Spleen (tissue), 11 donors: ENCODE measurements at regions not wholly inside any gene's neighbourhood (a gene's known extent, or its start where the extent isn't known, plus 50 kb on each side); places are given as distances from the start of the nearest gene placed in this dataset.

Source experiments
- DNase-seq: peaks from one replicate; pipeline ENCODE4 v3.0.0-alpha.2; 2020
- H3K27ac ChIP-seq, 8 donors: fragments of 200-600 bp; sonication (generic) in 7 of 8; 1 replicate in 4 of 8; 2 replicates in 4 of 8; pipeline versions ENCODE4 v1.5.0 to v1.8.0; 2016 to 2021; ENCODE audit warnings: inconsistent platforms in 4 of 8, mild to moderate bottlenecking in 4 of 8, moderate library complexity in 1 of 8
- H3K27me3 ChIP-seq, 7 donors: fragments of 200-600 bp; sonication (generic) in 6 of 7; replicated peaks in 1 of 7; 1 replicate in 4 of 7; 2 replicates in 3 of 7; pipeline versions ENCODE4 v1.5.0 to v1.8.0; 2016 to 2021; ENCODE audit warnings: inconsistent platforms in 3 of 7, mild to moderate bottlenecking in 1 of 7
- H3K36me3 ChIP-seq, 6 donors: fragments of 200-600 bp; sonication (generic) in 5 of 6; 1 replicate in 4 of 6; 2 replicates in 2 of 6; pipeline versions ENCODE4 v1.5.0 to v1.8.0; 2016 to 2021; ENCODE audit warnings: inconsistent platforms in 2 of 6
- H3K4me1 ChIP-seq, 6 donors: fragments of 200-600 bp; sonication (generic) in 5 of 6; 1 replicate in 3 of 6; 2 replicates in 3 of 6; pipeline versions ENCODE4 v1.5.0 to v1.8.0; 2016 to 2021; ENCODE audit warnings: inconsistent platforms in 3 of 6
- H3K4me3 ChIP-seq, 8 donors: fragments of 200-600 bp; sonication (generic) in 7 of 8; 1 replicate in 4 of 8; 2 replicates in 4 of 8; pipeline versions ENCODE4 v1.5.0 to v1.8.0; 2016 to 2021; ENCODE audit warnings: inconsistent platforms in 4 of 8, mild to moderate bottlenecking in 4 of 8, moderate library complexity in 2 of 8
- H3K9me3 ChIP-seq, 8 donors: fragments of 200-600 bp; sonication (generic) in 7 of 8; 1 replicate in 4 of 8; 2 replicates in 4 of 8; pipeline versions ENCODE4 v1.5.0 to v1.8.0; 2016 to 2021; ENCODE audit warnings: inconsistent platforms in 4 of 8
- POLR2A ChIP-seq, 3 donors: fragments of 450-650 bp; IDR thresholded peaks; one replicate each; pipeline ENCODE4 v1.5.1; 2017; ENCODE audit warnings: antibody characterized with exemption in 3 of 3, mild to moderate bottlenecking in 1 of 3
- POLR2AphosphoS5 ChIP-seq, 3 donors: sonication (generic); formaldehyde crosslinking; IDR thresholded peaks; one replicate each; pipeline ENCODE4 v1.5.1; 2017; ENCODE audit warnings: antibody characterized with exemption in 3 of 3
- WGBS, 5 donors: extraction: QIAGEN DNeasy Blood & Tissue Kit in 3 of 5; methylation state at CpG; one replicate each; pipeline versions ENCODE4 v1.1.5 to v1.1.7; 2013 to 2018; 5-methylcytosine and 5-hydroxymethylcytosine counted together
- intact Hi-C: fragments of 100-400 bp; cut with DNase I; formaldehyde crosslinking; loops from one replicate; pipeline ENCODE4 v1.15.0; 2023; ENCODE audit warnings: low total_unique reads
- TF ChIP-seq, protein P1 (sequence below), 11 experiments: fragments of 200-600 bp in 7 of 11; fragments of 450-650 bp in 4 of 11; sonication (generic) in 4 of 11; IDR thresholded peaks in 8 of 11; conservative IDR thresholded peaks in 3 of 11; 1 replicate in 7 of 11; 2 replicates in 4 of 11; pipeline versions ENCODE4 v1.4.0 to v1.8.0; 2016 to 2021; ENCODE audit warnings: antibody characterized with exemption in 11 of 11, inconsistent platforms in 4 of 11, mild to moderate bottlenecking in 1 of 11
- donor health status: healthy with polysubstance abuse.
- donor health status: DM: no; HTN: no; CAD: no; lungs with moderate emphysema.
- donor health status: DM: no; HTN: no; CAD: no.
- donor health status: Bipolar disorder and iron deficiency.
- donor health status: healthy.
- donor health status: DM: no; HTN: no; CAD: no.
- donor health status: DM: yes; HTN: yes; CAD: no.

GRCh38 chr2:66366619-66367018 is 68.3 kb upstream of the MEIS1 start:
- H3K4me1 ChIP-seq = no peaks in the 10 kb centered on the region
- intact Hi-C loops = no loop called here
- no peak overlapping the region for H3K27ac ChIP-seq
- H3K36me3 ChIP-seq = no peaks in the 10 kb centered on the region
- no peaks in the 10 kb centered on the region for H3K9me3 ChIP-seq
- no peaks in the 10 kb centered on the region for H3K27me3 ChIP-seq
- no peak for DNase-seq
- no peak overlapping the region for H3K4me3 ChIP-seq
- TF ChIP-seq POLR2A (IDR thresholded peaks at IDR 0.05) = no peak
- TF ChIP-seq, protein P1, sequence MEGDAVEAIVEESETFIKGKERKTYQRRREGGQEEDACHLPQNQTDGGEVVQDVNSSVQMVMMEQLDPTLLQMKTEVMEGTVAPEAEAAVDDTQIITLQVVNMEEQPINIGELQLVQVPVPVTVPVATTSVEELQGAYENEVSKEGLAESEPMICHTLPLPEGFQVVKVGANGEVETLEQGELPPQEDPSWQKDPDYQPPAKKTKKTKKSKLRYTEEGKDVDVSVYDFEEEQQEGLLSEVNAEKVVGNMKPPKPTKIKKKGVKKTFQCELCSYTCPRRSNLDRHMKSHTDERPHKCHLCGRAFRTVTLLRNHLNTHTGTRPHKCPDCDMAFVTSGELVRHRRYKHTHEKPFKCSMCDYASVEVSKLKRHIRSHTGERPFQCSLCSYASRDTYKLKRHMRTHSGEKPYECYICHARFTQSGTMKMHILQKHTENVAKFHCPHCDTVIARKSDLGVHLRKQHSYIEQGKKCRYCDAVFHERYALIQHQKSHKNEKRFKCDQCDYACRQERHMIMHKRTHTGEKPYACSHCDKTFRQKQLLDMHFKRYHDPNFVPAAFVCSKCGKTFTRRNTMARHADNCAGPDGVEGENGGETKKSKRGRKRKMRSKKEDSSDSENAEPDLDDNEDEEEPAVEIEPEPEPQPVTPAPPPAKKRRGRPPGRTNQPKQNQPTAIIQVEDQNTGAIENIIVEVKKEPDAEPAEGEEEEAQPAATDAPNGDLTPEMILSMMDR (IDR thresholded peaks at IDR 0.05 in 8 of 11, conservative IDR thresholded peaks at IDR 0.05 in 3 of 11) = no peak
- TF ChIP-seq POLR2AphosphoS5 (IDR thresholded peaks at IDR 0.05) = no peak
- WGBS, 5 donors = 68 to 84% (median 70%) methylated on average over 2 of the region's 2 CpGs

DNA sequence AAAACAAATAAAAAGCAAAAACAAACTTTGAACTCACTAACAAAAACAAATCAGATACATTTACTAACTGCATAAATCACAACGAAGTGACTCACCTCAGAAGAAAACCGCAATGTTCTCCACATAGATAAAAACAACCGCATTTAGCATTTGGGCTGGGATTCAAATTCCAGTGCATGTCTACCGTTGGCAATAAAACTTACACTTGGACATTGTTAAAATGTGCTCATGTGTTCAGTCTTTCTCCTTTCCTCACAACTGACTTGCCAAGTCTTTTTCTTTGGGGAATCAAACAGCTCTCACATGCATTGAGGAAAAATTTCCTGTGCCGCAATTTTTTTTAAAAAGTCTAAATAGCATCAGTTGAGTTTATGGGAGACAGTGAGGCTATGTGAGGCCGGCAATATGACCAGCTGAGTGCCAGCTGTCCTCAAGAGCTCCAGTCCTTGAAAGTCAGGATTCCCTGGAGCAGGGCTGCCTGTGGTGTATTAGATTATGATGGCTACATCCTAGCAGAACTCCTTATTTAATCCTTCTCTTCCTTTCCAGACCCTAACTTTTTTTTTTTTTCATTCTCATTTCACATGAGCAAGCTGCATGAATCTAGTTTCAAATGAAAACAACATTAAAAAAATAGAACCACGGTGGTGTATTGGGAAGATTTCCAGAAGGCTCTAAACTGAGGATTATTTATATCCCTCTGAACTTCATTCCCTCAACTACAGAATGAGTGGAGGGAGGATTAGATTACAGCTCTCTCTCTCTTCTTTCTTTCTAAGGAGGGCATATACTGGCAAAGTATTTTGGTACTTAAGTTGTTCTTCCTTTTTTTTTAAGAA is 70.2 kb upstream of the MEIS1 start:
- no peak for DNase-seq
- H3K4me3 ChIP-seq = no peak overlapping the region
- no peak overlapping the region for H3K27ac ChIP-seq
- H3K4me1 ChIP-seq = no peaks in the 10 kb centered on the region
- TF ChIP-seq POLR2AphosphoS5 (IDR thresholded peaks at IDR 0.05) = no peak
- TF ChIP-seq, protein P1 (IDR thresholded peaks at IDR 0.05 in 8 of 11, conservative IDR thresholded peaks at IDR 0.05 in 3 of 11) = no peak
- no peak for TF ChIP-seq POLR2A (IDR thresholded peaks at IDR 0.05)
- H3K9me3 ChIP-seq = no peaks in the 10 kb centered on the region
- intact Hi-C loops = no loop called here
- H3K27me3 ChIP-seq = no peaks in the 10 kb centered on the region
- 66 to 76% (median 74%) methylated on average over 7 of the region's 7 CpGs for WGBS, 5 donors
- no peaks in the 10 kb centered on the region for H3K36me3 ChIP-seq

DNA sequence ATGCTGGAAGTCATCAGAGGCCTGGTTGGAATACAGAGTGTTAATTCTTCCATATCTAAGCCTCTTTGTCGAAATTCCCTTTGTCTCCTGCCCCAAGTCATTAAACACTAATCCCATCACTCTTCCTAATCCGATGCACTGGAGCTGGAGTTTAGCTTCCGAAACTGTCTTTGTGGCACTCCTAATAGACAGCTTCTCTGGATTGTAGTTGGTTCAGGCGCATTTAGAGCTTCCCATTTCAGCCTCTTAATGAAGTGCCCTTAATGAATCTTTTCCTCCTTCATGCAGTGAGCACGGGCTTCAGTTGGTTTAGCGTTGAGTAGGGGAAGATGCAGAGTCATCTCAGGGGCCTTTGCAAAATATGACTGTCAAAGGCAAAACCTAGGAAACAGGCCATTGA is 72.2 kb upstream of the MEIS1 start:
- H3K36me3 ChIP-seq = no peaks in the 10 kb centered on the region
- H3K4me1 ChIP-seq = no peaks in the 10 kb centered on the region
- H3K9me3 ChIP-seq = peaks cover 0 to 4% (median 0%) of the 10 kb centered on the region in 8 donors
- DNase-seq = no peak
- WGBS, 5 donors = 69 to 78% (median 71%) methylated on average over 6 of the region's 6 CpGs
- no peak overlapping the region for H3K27ac ChIP-seq
- no peak overlapping the region for H3K4me3 ChIP-seq
- no peaks in the 10 kb centered on the region for H3K27me3 ChIP-seq
- intact Hi-C loops = no loop called here
- no peak for TF ChIP-seq POLR2AphosphoS5 (IDR thresholded peaks at IDR 0.05)
- TF ChIP-seq, protein P1 (IDR thresholded peaks at IDR 0.05 in 8 of 11, conservative IDR thresholded peaks at IDR 0.05 in 3 of 11) = no peak
- no peak for TF ChIP-seq POLR2A (IDR thresholded peaks at IDR 0.05)

DNA sequence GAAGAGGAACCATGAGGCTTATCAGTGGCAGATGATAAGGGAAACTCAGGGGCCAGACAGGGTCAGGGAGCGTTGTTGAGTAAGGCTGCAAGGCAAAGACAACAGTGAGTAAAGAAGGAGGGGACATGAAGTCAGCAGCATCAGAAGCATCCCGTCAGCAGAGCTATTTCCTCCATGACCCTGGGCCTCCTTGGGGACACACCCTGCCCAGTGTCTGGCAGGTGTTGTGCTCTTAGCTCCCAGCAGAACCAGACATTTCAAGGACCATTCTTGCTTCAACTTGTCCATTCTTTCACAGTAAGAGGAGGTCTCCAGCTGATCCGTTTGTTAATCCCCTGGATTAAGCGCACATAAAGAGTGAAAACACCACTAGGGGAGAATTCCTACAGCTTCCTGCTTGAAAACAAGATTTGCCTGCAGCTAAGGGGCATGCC is 88.7 kb upstream of the MEIS1 start:
- H3K9me3 ChIP-seq = peaks cover 0 to 11% (median 5%) of the 10 kb centered on the region in 8 donors
- H3K4me1 ChIP-seq = no peaks in the 10 kb centered on the region
- TF ChIP-seq, protein P1 (IDR thresholded peaks at IDR 0.05 in 8 of 11, conservative IDR thresholded peaks at IDR 0.05 in 3 of 11) = no peak
- TF ChIP-seq POLR2AphosphoS5 (IDR thresholded peaks at IDR 0.05) = no peak
- no peak for TF ChIP-seq POLR2A (IDR thresholded peaks at IDR 0.05)
- H3K27me3 ChIP-seq = no peaks in the 10 kb centered on the region
- 45 to 64% (median 46%) methylated on average over 4 of the region's 4 CpGs for WGBS, 5 donors
- intact Hi-C loops = no loop called here
- H3K27ac ChIP-seq = no peak overlapping the region
- H3K36me3 ChIP-seq = no peaks in the 10 kb centered on the region
- no peak overlapping the region for H3K4me3 ChIP-seq
- DNase-seq = no peak
